Cardiac muscle cell (in vitro differentiated cells and primary cell): ENCODE measurements at regions not wholly inside any gene's neighbourhood (a gene's known extent, or its start where the extent isn't known, plus 50 kb on each side); places are given as distances from the start of the nearest gene placed in this dataset.
"Not testable (repeated sequence)": the region's sequence is repeated elsewhere in the genome, so short reads cannot be mapped to it uniquely, and the experiment has no call there.

ENCODE experiments used
- DNase-seq, 2 donors: peaks; one replicate each; pipeline versions ENCODE4 v3.0.0 to v3.0.0-alpha.2; 2010 to 2017; ENCODE audit warnings: low read depth in 1 of 2, low spot score in 1 of 2
- H3K27ac ChIP-seq: fragments of 200-600 bp; sonication (generic); 2 replicates; pipeline ENCODE4 v1.5.1; 2016
- H3K27me3 ChIP-seq: fragments of 200-600 bp; sonication (generic); 2 replicates; pipeline ENCODE4 v1.6.0; 2016; ENCODE audit warnings: control low read depth
- H3K36me3 ChIP-seq: fragments of 200-600 bp; sonication (generic); 2 replicates; pipeline ENCODE4 v1.5.1; 2016; ENCODE audit warnings: control low read depth
- H3K4me1 ChIP-seq: fragments of 200-600 bp; sonication (generic); 2 replicates; pipeline ENCODE4 v1.8.1; 2017; ENCODE audit warnings: low read depth, mild to moderate bottlenecking, mixed run types
- H3K4me3 ChIP-seq: fragments of 200-600 bp; sonication (generic); 2 replicates; pipeline ENCODE4 v1.5.1; 2016; ENCODE audit warnings: mild to moderate bottlenecking
- H3K9me3 ChIP-seq: fragments of 200-600 bp; sonication (generic); 2 replicates; pipeline ENCODE4 v1.5.1; 2017; ENCODE audit warnings: low read depth, mild to moderate bottlenecking, control low read depth
- CTCF ChIP-seq: IDR thresholded peaks from 2 replicates; pipeline ENCODE4 v1.5.1; 2012; ENCODE audit warnings: low read depth, mild to moderate bottlenecking, low read length

GRCh38 chr15:25094519-25094918, 139.7 kb downstream of the SNRPN start:
- Histone ChIP-seq H3K4me3 (no peak overlapping the region), H3K27ac (no peak overlapping the region), H3K4me1 (no peaks in the 10 kb centered on the region), H3K9me3 (no peaks in the 10 kb centered on the region), H3K36me3 (peaks cover 54% of the 10 kb centered on the region), H3K27me3 (no peaks in the 10 kb centered on the region)
- no peak for DNase-seq
- TF ChIP-seq CTCF = no peak

GRCh38 chr15:25095179-25095578, 140.4 kb downstream of the SNRPN start:
- H3K4me3 ChIP-seq = no peak overlapping the region
- no peaks in the 10 kb centered on the region for H3K27me3 ChIP-seq
- H3K27ac ChIP-seq = no peak overlapping the region
- no peaks in the 10 kb centered on the region for H3K4me1 ChIP-seq
- no peaks in the 10 kb centered on the region for H3K9me3 ChIP-seq
- TF ChIP-seq CTCF = no peak
- peaks cover 61% of the 10 kb centered on the region for H3K36me3 ChIP-seq
- DNase-seq = no peak

GRCh38 chr15:25099966-25100365, 145.2 kb downstream of the SNRPN start:
- H3K36me3 ChIP-seq = peaks cover 62% of the 10 kb centered on the region
- H3K27me3 ChIP-seq, H3K27ac ChIP-seq, H3K4me1 ChIP-seq, DNase-seq, H3K4me3 ChIP-seq, H3K9me3 ChIP-seq: not testable (repeated sequence)

GRCh38 chr15:25106209-25106608, 151.4 kb downstream of the SNRPN start:
- Histone ChIP-seq H3K36me3 (peaks cover 62% of the 10 kb centered on the region), H3K4me1 (no peaks in the 10 kb centered on the region), H3K4me3 (no peak overlapping the region), H3K27me3 (no peaks in the 10 kb centered on the region), H3K9me3 (no peaks in the 10 kb centered on the region), H3K27ac (no peak overlapping the region)
- TF ChIP-seq CTCF = no peak
- DNase-seq = no peak

- no peak for TF ChIP-seq CTCF
Measured at GRCh38 chr15:25133804-25134203, 179.0 kb downstream of the SNRPN start.

GRCh38 chr15:25134546-25134945, 179.8 kb downstream of the SNRPN start:
- Histone ChIP-seq H3K4me1 (peaks cover 23% of the 10 kb centered on the region), H3K27me3 (no peaks in the 10 kb centered on the region), H3K4me3 (no peak overlapping the region), H3K36me3 (no peaks in the 10 kb centered on the region), H3K27ac (peak overlapping the region; percentile 77), H3K9me3 (no peaks in the 10 kb centered on the region)
- TF ChIP-seq CTCF = peak; percentile 28
- peak; percentile 11 to 57 for DNase-seq

More at GRCh38 chr15:25133804-25134203, 179.0 kb downstream of the SNRPN start:
- H3K27me3 ChIP-seq = no peaks in the 10 kb centered on the region
- H3K27ac ChIP-seq = peak overlapping the region; percentile 77
- H3K4me3 ChIP-seq = no peak overlapping the region
- no peaks in the 10 kb centered on the region for H3K9me3 ChIP-seq
- DNase-seq = no peak
- H3K36me3 ChIP-seq = no peaks in the 10 kb centered on the region
- peaks cover 23% of the 10 kb centered on the region for H3K4me1 ChIP-seq
